Spinal cord (tissue), 9 donors: ENCODE measurements at regions not wholly inside any gene's neighbourhood (a gene's known extent, or its start where the extent isn't known, plus 50 kb on each side); places are given as distances from the start of the nearest gene placed in this dataset.

Experiments used
- DNase-seq, 6 donors: peaks; one replicate each; pipeline versions ENCODE4 v3.0.0 to v3.0.0-alpha.2; 2013 to 2015; ENCODE audit warnings: low spot score in 6 of 6, low read depth in 4 of 6
- H3K27ac ChIP-seq: one replicate; pipeline ENCODE4 v1.5.1; 2013; ENCODE audit warnings: low read depth, low read length, control low read depth
- H3K27me3 ChIP-seq: one replicate; pipeline ENCODE4 v1.6.1; 2013; ENCODE audit warnings: low read length; ENCODE audit not compliant: control insufficient read depth, insufficient read depth
- H3K36me3 ChIP-seq: one replicate; pipeline ENCODE4 v1.6.1; 2013; ENCODE audit warnings: low read length; ENCODE audit not compliant: control insufficient read depth, insufficient read depth
- H3K4me1 ChIP-seq: one replicate; pipeline ENCODE4 v1.6.1; 2013; ENCODE audit warnings: low read length; ENCODE audit not compliant: control insufficient read depth, insufficient read depth
- H3K4me3 ChIP-seq: one replicate; pipeline ENCODE4 v1.5.1; 2013; ENCODE audit warnings: low read depth, low read length, control low read depth
- H3K9me3 ChIP-seq: one replicate; pipeline ENCODE4 v1.6.1; 2013; ENCODE audit warnings: low read length; ENCODE audit not compliant: control insufficient read depth, insufficient read depth
- WGBS: methylation state at CpG from one replicate; pipeline ENCODE4 v1.1.5; 2013; ENCODE audit warnings: missing lambda C conversion rate; ENCODE audit not compliant: insufficient coverage; 5-methylcytosine and 5-hydroxymethylcytosine counted together
- donor health status: healthy.

GRCh38 chr12:83349907-83350611 is 663.4 kb downstream of the TMTC2 start:
- no peak overlapping the region for H3K4me3 ChIP-seq
- H3K9me3 ChIP-seq: no peaks in the 10 kb centered on the region
- H3K27me3 ChIP-seq: no peaks in the 10 kb centered on the region
- H3K36me3 ChIP-seq: no peaks in the 10 kb centered on the region
- H3K4me1 ChIP-seq: no peaks in the 10 kb centered on the region
- WGBS: 70% methylated on average over 2 of the region's 4 CpGs
- DNase-seq: no peak
- H3K27ac ChIP-seq: no peak overlapping the region

- Histone ChIP-seq H3K36me3 (no peaks in the 10 kb centered on the region), H3K27ac (no peak overlapping the region), H3K27me3 (no peaks in the 10 kb centered on the region), H3K9me3 (no peaks in the 10 kb centered on the region), H3K4me1 (no peaks in the 10 kb centered on the region), H3K4me3 (no peak overlapping the region)
- DNase-seq: no peak
Observed at GRCh38 chr12:83346333-83346732, 659.6 kb downstream of the TMTC2 start.

- Histone ChIP-seq H3K9me3 (no peaks in the 10 kb centered on the region), H3K27me3 (no peaks in the 10 kb centered on the region), H3K4me3 (no peak overlapping the region), H3K4me1 (no peaks in the 10 kb centered on the region), H3K27ac (no peak overlapping the region), H3K36me3 (no peaks in the 10 kb centered on the region)
- DNase-seq: no peak
Observed at GRCh38 chr12:83343767-83344166, 657.1 kb downstream of the TMTC2 start.

GRCh38 chr12:83335748-83336147 is 649.0 kb downstream of the TMTC2 start:
- H3K27me3 ChIP-seq: no peaks in the 10 kb centered on the region
- no peak overlapping the region for H3K4me3 ChIP-seq
- no peak overlapping the region for H3K27ac ChIP-seq
- no peaks in the 10 kb centered on the region for H3K4me1 ChIP-seq
- no CpG with 5 or more reads among the region's 2 CpGs for WGBS
- H3K36me3 ChIP-seq: no peaks in the 10 kb centered on the region
- H3K9me3 ChIP-seq: no peaks in the 10 kb centered on the region
- no peak for DNase-seq

GRCh38 chr12:83326666-83327065 is 640.0 kb downstream of the TMTC2 start:
- Histone ChIP-seq H3K27me3 (no peaks in the 10 kb centered on the region), H3K27ac (no peak overlapping the region), H3K36me3 (no peaks in the 10 kb centered on the region), H3K4me1 (no peaks in the 10 kb centered on the region), H3K4me3 (no peak overlapping the region), H3K9me3 (no peaks in the 10 kb centered on the region)
- DNase-seq: peak in 1 of 6 donors; percentile 65

GRCh38 chr12:83323866-83324265 is 637.2 kb downstream of the TMTC2 start:
- no CpG with 5 or more reads among the region's 1 CpG for WGBS
- no peak overlapping the region for H3K4me3 ChIP-seq
- no peak for DNase-seq
- no peaks in the 10 kb centered on the region for H3K27me3 ChIP-seq
- H3K9me3 ChIP-seq: no peaks in the 10 kb centered on the region
- H3K4me1 ChIP-seq: no peaks in the 10 kb centered on the region
- no peak overlapping the region for H3K27ac ChIP-seq
- H3K36me3 ChIP-seq: no peaks in the 10 kb centered on the region

- WGBS: no CpG with 5 or more reads among the region's 2 CpGs
- DNase-seq: peak in 1 of 6 donors; percentile 46
- H3K4me1 ChIP-seq: no peaks in the 10 kb centered on the region
Observed at GRCh38 chr12:83322809-83323208, 636.1 kb downstream of the TMTC2 start.

GRCh38 chr12:83321971-83322370 is 635.3 kb downstream of the TMTC2 start:
- no peaks in the 10 kb centered on the region for H3K4me1 ChIP-seq
- no peaks in the 10 kb centered on the region for H3K36me3 ChIP-seq
- H3K27ac ChIP-seq: no peak overlapping the region
- no peak for DNase-seq
- no peak overlapping the region for H3K4me3 ChIP-seq
- no peaks in the 10 kb centered on the region for H3K9me3 ChIP-seq
- H3K27me3 ChIP-seq: no peaks in the 10 kb centered on the region
- WGBS: 67% methylated on average over 1 of the region's 2 CpGs

More at GRCh38 chr12:83322809-83323208, 636.1 kb downstream of the TMTC2 start:
- H3K4me3 ChIP-seq: no peak overlapping the region
- H3K27me3 ChIP-seq: no peaks in the 10 kb centered on the region
- H3K27ac ChIP-seq: no peak overlapping the region
- no peaks in the 10 kb centered on the region for H3K36me3 ChIP-seq
- H3K9me3 ChIP-seq: no peaks in the 10 kb centered on the region

GRCh38 chr12:83320350-83320749 is 633.6 kb downstream of the TMTC2 start:
- DNase-seq: no peak
- no peak overlapping the region for H3K4me3 ChIP-seq
- H3K9me3 ChIP-seq: no peaks in the 10 kb centered on the region
- 80% methylated on average over 2 of the region's 2 CpGs for WGBS
- no peaks in the 10 kb centered on the region for H3K27me3 ChIP-seq
- H3K4me1 ChIP-seq: no peaks in the 10 kb centered on the region
- H3K27ac ChIP-seq: no peak overlapping the region
- no peaks in the 10 kb centered on the region for H3K36me3 ChIP-seq

- H3K9me3 ChIP-seq: no peaks in the 10 kb centered on the region
- DNase-seq: peak in 2 of 6 donors; percentile 4 to 20
- no peak overlapping the region for H3K27ac ChIP-seq
- H3K36me3 ChIP-seq: no peaks in the 10 kb centered on the region
- H3K27me3 ChIP-seq: no peaks in the 10 kb centered on the region
- H3K4me1 ChIP-seq: no peaks in the 10 kb centered on the region
- no CpG with 5 or more reads among the region's 1 CpG for WGBS
- H3K4me3 ChIP-seq: no peak overlapping the region
Observed at GRCh38 chr12:83318386-83319098, 631.8 kb downstream of the TMTC2 start.
